ENCODE measurements at regions not wholly inside any gene's neighbourhood (a gene's known extent, or its start where the extent isn't known, plus 50 kb on each side); places are given as distances from the start of the nearest gene placed in this dataset.

- Histone ChIP-seq H3K36me3 (no peaks in the 10 kb centered on the region), H3K4me1 (no peaks in the 10 kb centered on the region), H3K9me3 (no peaks in the 10 kb centered on the region), H3K4me3 (no peak overlapping the region), H3K27me3 (no peaks in the 10 kb centered on the region), H3K27ac (no peak overlapping the region)
- ATAC-seq (no peak), DNase-seq (no peak)
- no peak for TF ChIP-seq CTCF (IDR thresholded peaks at IDR 0.05)
- intact Hi-C loops (cut with DNase I) = no loop called here
These were observed 183.0 kb upstream of the KCND2 start for GRCh38 chr7:120089968-120090367.

GRCh38 chr7:120091807-120092206 is 181.2 kb upstream of the KCND2 start:
- no peak for TF ChIP-seq CTCF (IDR thresholded peaks at IDR 0.05)
- intact Hi-C loops (cut with DNase I) = no loop called here
- no peaks in the 10 kb centered on the region for H3K27me3 ChIP-seq
- DNase-seq (no peak), ATAC-seq (no peak)
- no peaks in the 10 kb centered on the region for H3K36me3 ChIP-seq
- H3K4me3 ChIP-seq = no peak overlapping the region
- no peak overlapping the region for H3K27ac ChIP-seq
- no peaks in the 10 kb centered on the region for H3K4me1 ChIP-seq
- H3K9me3 ChIP-seq = no peaks in the 10 kb centered on the region

- ATAC-seq = no peak
- TF ChIP-seq CTCF (IDR thresholded peaks at IDR 0.05) = no peak
- intact Hi-C loops (cut with DNase I) = no loop called here
These were observed 176.0 kb upstream of the KCND2 start for GRCh38 chr7:120097020-120097419.

GRCh38 chr7:120097774-120098173 is 175.2 kb upstream of the KCND2 start:
- intact Hi-C loops (cut with DNase I) = no loop called here
- H3K9me3 ChIP-seq = no peaks in the 10 kb centered on the region
- no peaks in the 10 kb centered on the region for H3K27me3 ChIP-seq
- H3K27ac ChIP-seq = no peak overlapping the region
- no peak for ATAC-seq
- no peak for DNase-seq
- H3K4me1 ChIP-seq = no peaks in the 10 kb centered on the region
- H3K4me3 ChIP-seq = no peak overlapping the region
- TF ChIP-seq CTCF (IDR thresholded peaks at IDR 0.05) = no peak
- no peaks in the 10 kb centered on the region for H3K36me3 ChIP-seq

More at GRCh38 chr7:120097020-120097419, 176.0 kb upstream of the KCND2 start:
- no peaks in the 10 kb centered on the region for H3K4me1 ChIP-seq
- H3K27ac ChIP-seq = no peak overlapping the region
- no peaks in the 10 kb centered on the region for H3K36me3 ChIP-seq
- no peaks in the 10 kb centered on the region for H3K27me3 ChIP-seq
- no peak for DNase-seq
- H3K4me3 ChIP-seq = no peak overlapping the region
- H3K9me3 ChIP-seq = no peaks in the 10 kb centered on the region

GRCh38 chr7:120108376-120108775 is 164.6 kb upstream of the KCND2 start:
- no peak overlapping the region for H3K4me3 ChIP-seq
- H3K9me3 ChIP-seq = peaks cover 5% of the 10 kb centered on the region
- H3K27me3 ChIP-seq = no peaks in the 10 kb centered on the region
- TF ChIP-seq CTCF (IDR thresholded peaks at IDR 0.05) = no peak
- intact Hi-C loops (cut with DNase I) = no loop called here
- no peaks in the 10 kb centered on the region for H3K36me3 ChIP-seq
- no peaks in the 10 kb centered on the region for H3K4me1 ChIP-seq
- no peak for DNase-seq
- no peak overlapping the region for H3K27ac ChIP-seq
- ATAC-seq = no peak

- Histone ChIP-seq H3K36me3 (no peaks in the 10 kb centered on the region), H3K9me3 (peaks cover 5% of the 10 kb centered on the region), H3K27me3 (no peaks in the 10 kb centered on the region), H3K27ac (no peak overlapping the region), H3K4me1 (no peaks in the 10 kb centered on the region), H3K4me3 (no peak overlapping the region)
- DNase-seq = no peak
- no peak for ATAC-seq
- intact Hi-C loops (cut with DNase I) = no loop called here
- no peak for TF ChIP-seq CTCF (IDR thresholded peaks at IDR 0.05)
These were observed 162.8 kb upstream of the KCND2 start for GRCh38 chr7:120110169-120110568.
